Hematopoietic multipotent progenitor cell (in vitro differentiated cells): ENCODE measurements at regions not wholly inside any gene's neighbourhood (a gene's known extent, or its start where the extent isn't known, plus 50 kb on each side); places are given as distances from the start of the nearest gene placed in this dataset.

ENCODE experiments used
- DNase-seq, 3 donors: peaks; one replicate each; pipeline ENCODE4 v3.0.0-alpha.2; 2011 to 2015; ENCODE audit warnings: low read depth in 2 of 3, low spot score in 2 of 3

DNA sequence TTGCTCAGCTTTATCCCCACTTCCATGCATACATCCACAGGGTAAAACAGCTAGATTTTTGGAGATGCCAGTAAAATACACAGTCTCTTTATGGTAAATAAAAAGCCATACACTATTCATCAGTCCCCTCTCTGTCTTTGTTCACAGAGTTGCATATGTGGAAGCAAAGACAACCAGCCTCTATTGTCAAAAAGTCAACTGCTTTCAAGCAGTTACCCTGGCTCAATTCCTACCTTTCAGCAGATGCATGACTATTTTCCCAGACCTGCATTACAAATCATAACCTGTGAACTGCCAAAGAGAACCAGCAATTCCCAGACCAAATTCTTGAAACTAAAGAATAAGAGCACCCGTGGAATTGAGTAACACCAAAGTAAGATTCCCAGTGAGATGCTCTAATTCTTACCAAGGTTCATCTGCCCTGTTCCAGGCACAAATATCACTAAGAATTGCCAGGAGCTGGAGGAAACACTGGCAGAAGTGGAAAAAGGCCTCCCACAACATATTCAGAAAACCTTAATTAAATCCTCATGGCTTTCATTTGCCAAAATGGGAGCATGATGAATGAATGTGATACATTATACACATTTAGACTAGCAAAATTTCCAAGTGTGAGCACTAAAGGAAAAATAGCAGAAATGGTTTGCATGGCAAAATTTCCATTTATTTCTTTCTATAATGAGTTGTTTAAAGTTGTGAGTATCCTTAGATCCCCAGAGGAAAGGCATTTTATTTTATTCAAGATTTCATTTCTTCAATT lies 391.2 kb upstream of the ADGRL3 start:
- DNase-seq = no peak

DNA sequence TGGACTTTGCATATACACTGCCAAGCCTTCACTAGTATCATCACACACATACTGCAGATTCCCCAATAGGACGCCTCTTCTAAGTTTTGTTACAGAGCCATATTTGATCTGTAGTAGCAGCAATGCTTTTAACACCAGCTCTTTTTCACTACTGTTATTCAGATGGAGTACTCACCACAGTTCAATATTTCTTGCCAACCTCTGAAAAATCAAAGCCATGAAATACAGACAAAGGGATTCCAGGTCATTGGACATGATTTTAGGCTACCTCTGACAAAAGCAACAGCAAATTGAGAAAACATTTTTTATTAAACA lies 390.7 kb upstream of the ADGRL3 start:
- no peak for DNase-seq

DNA sequence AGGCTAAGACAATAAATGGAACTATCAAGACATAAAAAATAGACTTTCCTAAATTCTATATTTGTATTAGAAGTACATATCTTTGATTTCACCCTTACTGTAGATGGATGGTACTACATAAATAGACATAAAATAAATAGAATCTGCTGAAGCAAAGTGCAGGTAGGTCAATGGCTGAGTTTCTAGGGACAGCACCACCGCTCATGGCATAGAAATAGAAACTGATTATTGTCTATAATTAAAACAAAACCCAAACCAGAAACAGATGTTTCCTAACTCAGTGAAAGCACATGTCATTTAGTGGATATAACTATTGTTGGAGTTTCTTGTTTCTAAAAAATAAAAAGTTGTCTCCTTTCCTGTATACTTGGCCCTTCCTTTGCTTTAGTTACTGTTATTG lies 387.3 kb upstream of the ADGRL3 start:
- DNase-seq = peak in 1 of 3 donors; percentile 33

DNA sequence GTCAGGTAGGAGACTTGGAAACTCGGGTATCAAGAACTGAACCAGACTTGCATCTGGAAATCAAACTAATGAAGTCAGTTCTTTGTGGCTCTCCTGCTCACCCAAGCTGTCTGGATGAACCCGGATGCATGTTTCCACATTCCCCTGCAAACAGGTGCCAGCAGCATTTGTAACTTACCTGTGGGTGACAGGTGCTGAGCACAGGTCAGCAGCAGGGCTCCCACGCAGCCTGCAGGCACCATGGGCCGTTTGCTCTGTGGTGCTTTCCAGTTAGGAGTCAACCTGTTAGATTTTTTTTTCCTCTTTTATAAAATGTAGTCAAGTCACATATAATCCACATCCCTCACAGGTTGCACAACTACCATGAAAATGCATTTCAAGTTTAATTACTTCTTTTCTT lies 385.6 kb upstream of the ADGRL3 start:
- no peak for DNase-seq

DNA sequence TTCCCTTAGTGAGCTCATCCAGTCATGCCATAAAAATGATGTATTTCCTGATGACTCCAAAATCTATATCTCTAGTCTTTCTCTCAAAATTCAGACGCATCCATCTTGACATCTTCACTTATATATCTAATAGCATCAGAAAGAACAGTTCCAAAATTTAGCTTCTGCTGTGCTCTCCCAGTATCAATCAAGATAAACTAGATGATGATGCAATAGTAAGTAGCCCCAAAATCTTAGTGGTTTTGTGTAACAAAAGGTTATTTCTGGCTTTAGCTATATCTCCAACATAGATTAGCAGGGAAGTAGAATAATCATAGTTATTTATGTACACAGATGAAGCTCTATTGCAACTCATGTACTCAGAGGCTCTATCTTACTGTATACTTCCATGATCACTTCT lies 382.5 kb upstream of the ADGRL3 start:
- DNase-seq = no peak

DNA sequence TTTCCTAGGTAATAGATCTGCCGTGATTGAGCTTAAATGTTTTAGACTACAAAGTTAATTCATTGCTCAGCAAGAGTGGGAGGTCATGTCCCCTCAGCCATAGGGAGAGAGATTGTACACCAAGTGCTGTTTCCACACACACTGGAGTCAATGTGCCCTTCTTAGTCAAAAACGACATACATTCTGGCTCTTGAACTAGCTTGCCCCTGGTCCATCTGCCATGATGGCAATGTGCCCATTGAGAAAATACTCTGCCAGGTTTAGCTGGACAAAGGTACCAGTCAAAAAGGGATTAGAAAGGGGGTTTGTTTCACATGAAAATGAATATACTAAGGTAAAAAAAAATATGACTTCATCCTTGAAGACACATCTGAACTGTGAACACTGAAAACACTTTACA lies 377.1 kb upstream of the ADGRL3 start:
- no peak for DNase-seq

DNA sequence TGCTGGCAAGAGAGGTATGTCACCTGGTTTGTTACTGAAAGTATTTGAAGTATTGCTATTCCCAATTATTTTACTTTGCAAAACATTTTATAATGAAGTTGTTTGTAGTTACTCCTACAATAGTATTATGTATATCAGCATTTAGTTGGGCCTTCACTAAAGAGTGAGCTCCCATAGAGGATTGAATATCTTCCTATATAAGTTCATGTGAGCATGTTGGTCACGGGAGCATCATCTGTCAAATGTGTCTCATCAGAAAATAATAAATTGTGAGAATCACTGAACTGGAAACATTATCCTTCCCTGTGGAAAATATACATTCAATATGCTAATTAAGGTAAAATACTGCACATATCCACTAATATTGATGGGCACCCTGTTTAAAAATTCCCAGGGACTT lies 360.1 kb upstream of the ADGRL3 start:
- DNase-seq = no peak

DNA sequence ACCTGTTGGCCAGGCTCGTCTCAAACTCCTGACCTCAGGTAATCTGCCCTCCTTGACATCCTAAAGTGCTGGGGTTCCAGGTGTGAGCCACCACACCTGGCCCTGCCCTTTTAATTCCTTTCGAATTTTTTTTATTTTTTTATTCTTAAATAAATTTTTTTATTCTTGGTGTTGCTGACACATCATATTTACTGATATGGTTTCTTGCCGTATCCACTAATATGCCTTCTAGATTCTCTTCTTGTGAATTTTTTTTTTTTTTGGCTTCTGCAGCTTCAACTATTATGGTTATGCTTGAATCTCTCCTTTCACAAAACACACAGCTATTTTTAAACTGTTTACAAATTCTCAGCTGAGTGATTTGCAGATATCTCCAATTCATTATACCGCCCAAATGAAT lies 353.4 kb upstream of the ADGRL3 start:
- no peak for DNase-seq

DNA sequence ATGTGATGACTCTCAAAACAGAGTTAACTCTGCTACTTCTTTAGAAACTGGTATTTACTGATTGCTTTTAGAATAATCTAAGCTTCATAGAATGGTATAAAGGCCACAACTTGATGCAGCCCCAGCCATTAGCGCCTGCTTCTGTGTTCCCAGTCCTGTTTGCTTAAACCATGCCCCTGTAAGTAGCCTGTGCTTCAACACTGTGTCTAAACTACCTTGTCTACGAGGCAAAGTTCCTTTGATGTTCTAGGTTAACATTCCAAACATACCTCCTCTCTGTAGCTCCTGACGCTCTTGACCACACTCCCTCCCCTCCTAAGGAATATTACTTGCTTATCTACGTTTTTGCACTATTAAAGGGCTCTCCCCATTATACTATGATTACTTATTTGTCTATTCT lies 352.5 kb upstream of the ADGRL3 start:
- no peak for DNase-seq

DNA sequence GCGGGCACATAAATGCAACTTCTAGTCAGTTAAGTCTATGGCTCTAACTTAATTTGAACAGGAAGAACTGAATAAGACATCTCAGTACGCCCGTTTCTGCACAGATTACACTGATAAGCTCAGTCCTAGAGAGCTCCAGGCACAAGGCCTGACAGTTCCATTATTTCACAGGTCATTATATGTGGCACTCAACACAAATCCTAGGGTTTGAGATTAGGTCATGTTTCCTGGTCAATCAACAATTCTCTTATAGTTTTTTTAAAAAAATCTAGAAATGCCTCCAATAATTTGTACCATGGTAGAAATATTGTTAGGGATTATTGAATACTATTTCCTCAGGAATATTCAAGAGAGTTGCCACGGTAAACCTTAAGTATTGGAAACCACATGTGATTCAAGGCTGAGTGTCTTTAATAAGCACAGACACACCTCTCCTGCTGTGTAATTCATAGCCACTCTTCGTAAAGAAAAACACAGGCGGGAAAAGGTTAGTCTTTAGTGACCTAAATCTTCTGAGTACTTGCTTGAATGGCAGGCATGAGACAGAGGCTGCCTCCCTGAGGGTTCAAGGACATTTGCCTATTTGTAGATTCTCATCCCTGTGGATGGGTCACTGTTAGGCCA lies 342.9 kb upstream of the ADGRL3 start:
- no peak for DNase-seq

DNA sequence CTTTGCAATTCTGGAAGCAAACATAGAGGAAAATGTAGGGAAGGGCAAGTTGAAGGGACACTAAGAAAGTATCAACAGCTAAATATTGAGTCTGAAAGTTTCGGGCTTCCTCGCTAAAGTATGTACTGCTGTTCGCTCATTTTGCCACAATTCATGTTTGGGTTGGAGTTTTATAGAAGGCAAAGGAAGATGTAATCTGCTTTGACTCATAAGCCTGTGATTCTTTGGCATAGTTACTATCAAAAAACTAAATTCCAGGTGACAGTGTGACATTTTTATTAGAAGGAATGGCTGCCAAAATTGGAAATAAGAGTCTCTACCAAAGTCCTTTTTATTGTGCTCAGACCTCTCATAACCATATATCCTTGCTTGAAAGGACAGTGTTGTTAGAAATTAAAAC lies 336.7 kb upstream of the ADGRL3 start:
- DNase-seq = no peak

DNA sequence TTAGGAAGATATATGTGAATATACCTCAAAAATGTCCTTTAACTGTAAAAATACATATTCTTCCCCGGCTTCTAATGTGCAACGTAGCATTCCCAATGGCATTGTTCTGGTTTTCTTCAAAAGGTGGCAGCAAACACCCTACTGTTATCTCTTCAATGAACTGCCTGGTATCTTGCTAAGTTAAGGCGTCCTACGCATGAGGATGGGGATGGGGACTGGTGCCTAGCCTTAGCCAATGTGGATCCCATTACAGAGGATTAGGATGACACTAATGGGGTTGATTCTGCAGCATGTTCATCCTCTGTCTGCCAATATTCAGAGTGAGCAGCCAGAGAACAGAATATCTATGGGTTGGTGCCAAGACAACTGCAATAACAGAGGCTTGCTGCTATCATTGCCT lies 334.9 kb upstream of the ADGRL3 start:
- no peak for DNase-seq

DNA sequence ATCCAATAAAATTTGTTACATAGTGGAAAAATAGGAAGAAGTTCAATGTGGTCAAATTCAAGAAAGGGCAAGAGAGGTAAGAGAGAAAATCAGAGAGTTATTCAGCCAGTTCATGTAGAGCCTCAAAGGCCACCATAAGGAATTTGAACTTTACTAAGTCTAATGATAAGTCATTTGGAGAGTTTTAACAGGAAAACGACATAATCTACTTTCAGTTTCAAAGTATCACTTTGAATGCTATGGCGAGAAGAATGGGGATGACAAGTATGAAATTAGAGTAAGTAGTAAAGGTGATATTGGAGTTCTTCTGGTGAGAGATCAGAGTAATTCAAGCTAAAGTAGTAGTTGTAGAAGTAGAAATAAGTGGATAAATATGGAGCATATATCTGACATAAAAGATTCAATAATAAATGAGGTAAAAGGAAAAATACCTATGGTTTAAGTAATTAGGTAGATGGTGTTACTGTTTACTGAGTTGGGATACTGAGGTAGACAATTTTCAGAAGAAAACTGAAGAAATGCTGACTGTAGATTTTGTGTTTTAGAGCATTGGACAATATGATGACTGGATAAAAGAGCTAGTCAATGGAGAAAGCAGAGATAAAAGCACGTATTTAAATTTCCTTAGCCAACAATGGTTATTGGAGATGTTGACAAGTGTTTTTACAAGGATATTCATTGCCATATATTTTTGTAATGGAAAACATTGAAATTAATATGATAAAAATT lies 331.7 kb upstream of the ADGRL3 start:
- DNase-seq = no peak

DNA sequence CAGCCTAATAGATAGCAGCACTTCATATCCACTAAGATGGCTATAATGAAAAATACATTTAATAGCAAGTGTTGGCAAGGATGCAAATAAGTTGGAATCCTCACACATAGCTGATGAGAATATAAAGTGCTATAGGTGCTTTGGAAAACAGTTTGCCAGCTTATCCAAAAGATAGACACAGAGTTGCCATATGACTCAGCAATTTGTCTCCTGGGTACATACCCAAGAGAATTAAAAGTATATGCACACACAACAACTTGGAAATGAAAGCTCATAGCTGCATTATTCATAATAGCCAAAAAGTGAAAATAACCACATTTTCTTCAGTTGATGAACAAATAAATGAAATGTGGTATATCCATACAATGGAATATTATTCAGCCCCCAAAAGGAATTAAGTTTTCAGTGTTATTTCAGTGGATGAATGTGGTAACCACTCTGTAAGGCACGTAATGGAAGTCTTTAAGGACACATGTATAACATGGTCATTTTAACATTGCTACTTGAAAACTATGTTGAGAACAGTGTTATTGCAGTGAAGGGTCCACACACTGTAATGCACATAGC lies 320.9 kb upstream of the ADGRL3 start:
- DNase-seq = no peak

DNA sequence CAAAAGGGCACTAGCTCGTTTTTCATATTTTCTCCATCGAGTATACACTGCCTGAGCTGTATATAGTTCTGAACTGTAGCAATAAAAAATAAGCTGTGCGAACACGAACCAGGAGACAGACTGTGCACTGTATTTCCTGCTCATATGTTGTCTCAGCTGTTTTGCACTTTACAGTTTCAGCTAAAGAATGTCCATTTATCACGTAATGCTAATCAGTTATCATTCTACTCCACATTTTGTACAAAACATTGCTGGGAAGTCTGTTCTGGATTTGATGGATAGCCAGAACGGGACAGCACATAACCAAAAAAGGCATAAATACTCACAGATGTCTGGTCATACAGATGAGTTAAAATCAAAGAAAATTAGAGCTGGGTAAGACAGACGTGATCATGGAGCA lies 315.5 kb upstream of the ADGRL3 start:
- DNase-seq = no peak

DNA sequence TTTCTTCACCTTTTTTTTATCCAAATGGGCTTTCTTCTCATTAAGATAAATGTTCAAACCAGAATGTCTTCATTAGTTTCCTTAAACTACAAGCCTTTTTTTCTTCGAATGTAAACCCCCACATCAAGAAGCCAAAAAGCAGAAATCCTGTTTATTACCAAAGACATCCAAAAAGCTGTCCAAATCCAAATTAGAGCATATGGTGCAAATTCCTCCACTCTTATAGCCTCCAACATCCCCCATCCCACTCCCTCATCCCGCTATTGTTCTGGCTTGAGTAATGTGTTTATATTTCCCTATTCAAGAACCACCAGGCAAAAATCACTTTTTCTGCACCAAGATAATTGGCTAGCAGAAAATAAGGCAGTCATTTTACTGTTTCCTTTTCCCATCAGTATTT lies 315.1 kb upstream of the ADGRL3 start:
- no peak for DNase-seq

DNA sequence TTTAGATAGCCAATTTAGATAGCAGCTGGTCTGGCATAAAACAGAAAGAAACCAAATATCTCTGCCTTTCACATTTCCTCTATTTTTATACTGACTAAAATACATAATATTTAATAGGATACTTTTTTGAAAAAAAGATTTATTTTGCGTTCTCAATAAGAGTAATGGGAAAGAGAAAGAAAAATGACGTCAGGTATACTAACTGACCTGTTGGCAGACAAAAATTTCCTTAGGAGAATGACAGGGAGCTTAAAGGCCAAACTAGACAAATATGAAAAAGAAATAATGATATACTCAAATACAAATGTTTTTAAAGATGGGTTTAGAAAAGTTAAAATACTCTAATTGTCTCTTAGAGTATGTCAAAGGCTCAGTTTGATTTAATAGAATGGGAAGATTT lies 309.4 kb upstream of the ADGRL3 start:
- DNase-seq = no peak

DNA sequence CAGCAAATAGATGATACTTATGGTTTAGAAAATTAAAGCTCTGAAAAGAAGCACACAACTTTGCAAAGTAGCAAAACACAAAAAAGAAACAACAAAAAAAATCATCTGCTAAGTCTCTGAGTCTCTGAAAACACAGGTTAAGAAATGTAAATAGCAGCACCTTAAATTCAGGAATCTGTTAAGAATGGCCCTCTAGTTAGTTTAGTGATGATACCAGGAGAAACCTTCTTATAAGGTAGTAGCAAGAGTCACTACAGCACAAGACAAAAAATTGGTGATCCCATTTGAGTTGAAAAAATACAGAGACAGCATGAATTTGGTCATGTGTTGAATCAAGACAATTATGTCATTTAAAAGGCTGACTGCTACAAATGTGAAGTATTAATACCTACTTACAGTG lies 308.2 kb upstream of the ADGRL3 start:
- no peak for DNase-seq

DNA sequence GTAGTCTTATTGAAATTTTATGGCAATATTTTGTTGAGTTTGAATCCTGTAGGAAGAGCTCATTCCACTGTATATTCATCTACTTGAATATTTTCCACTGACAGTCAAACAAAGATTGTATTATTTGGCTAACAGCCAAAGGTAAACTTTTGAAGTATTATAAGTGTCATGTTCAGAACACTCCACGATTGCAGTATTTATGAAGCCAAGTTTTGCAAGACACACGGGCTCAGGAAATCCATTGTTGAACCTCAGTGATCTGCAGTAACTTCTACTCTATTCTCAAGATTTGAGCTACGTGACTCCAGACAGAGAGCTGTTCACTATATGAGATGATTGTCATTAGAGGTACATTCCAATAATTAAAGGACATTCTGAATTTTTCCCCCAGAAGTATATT lies 302.7 kb upstream of the ADGRL3 start:
- DNase-seq = no peak

DNA sequence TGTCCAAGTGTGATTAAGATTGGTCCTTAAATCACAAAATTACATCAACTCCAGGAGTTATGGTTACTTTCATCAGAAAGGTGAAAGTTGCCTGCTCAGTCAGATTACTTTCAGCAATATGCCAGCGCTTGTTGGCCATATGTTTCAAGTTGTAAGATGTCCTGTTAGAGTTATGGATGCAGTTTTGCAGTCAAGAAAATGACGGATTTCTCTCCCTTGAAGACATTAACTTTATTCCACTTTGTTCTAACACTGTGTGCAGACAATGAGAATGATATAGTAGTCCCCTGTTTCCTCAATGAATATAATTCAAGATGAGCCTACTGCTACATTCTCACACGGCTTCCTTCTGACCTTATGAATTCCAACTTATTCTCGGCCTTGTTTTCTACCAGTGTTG lies 295.0 kb upstream of the ADGRL3 start:
- DNase-seq = no peak

DNA sequence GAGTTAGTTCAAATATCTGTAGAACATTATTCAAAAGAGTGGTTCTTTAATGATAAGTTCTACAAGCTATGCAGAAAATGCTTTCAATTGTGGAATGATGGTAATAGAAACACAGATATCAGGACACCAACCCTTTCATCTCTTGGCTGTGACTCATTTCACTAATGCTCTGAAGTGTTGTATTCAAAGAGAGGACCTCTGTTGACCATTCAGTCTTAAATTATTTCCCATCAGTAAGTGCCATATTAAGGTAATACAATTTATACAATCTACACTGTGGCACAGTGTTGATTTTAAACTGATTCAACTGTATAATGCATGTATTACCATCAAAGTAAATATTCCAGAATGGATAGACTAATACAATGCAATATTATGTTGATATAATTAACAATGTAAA lies 289.0 kb upstream of the ADGRL3 start:
- DNase-seq = no peak

DNA sequence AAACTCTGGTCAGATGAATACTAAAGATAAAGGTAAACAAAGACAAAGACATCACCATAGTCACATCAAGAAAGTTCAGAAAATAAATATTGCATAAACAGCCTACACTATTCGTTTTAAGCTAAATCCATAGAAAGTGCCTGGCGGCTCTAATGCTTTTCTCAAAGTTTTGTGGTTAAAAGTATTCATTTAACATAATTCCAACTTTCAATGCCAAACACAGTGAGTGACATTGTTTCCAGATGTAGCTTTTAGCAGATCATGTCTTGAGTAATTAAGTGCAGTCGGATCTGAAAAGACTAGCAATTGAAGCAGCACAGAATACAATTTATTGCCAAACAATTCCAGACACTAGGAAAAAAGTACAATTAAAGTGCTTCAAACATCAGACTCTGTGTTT lies 287.1 kb upstream of the ADGRL3 start:
- no peak for DNase-seq
